Immature natural killer cell (primary cell): ENCODE measurements at regions not wholly inside any gene's neighbourhood (a gene's known extent, or its start where the extent isn't known, plus 50 kb on each side); places are given as distances from the start of the nearest gene placed in this dataset.

Experiments
- DNase-seq, 3 donors: peaks; one replicate each; pipeline ENCODE4 v3.0.0; 2022; ENCODE audit warnings: mixed read lengths in 1 of 3
- H3K27ac Mint-ChIP-seq, 6 donors: one replicate each; pipeline ENCODE4 v1.8.0; 2020; ENCODE audit warnings: mixed read lengths in 6 of 6, mild to moderate bottlenecking in 5 of 6, inconsistent platforms in 4 of 6, moderate library complexity in 3 of 6
- H3K27me3 Mint-ChIP-seq, 3 donors: one replicate each; pipeline ENCODE4 v1.8.0; 2020 to 2021; ENCODE audit warnings: low read depth in 3 of 3, mild to moderate bottlenecking in 3 of 3, mixed read lengths in 3 of 3, moderate library complexity in 3 of 3, inconsistent platforms in 1 of 3
- H3K36me3 Mint-ChIP-seq, 3 donors: one replicate each; pipeline ENCODE4 v1.8.0; 2020; ENCODE audit warnings: mixed read lengths in 3 of 3, inconsistent platforms in 2 of 3, mild to moderate bottlenecking in 2 of 3
- H3K4me1 Mint-ChIP-seq, 2 donors: one replicate each; pipeline ENCODE4 v1.8.0; 2020; ENCODE audit warnings: inconsistent platforms in 2 of 2, mild to moderate bottlenecking in 2 of 2, mixed read lengths in 2 of 2, moderate library complexity in 1 of 2
- H3K4me3 Mint-ChIP-seq, 5 donors: one replicate each; pipeline ENCODE4 v1.8.0; 2020; ENCODE audit warnings: mild to moderate bottlenecking in 5 of 5, mixed read lengths in 5 of 5, inconsistent platforms in 3 of 5, moderate library complexity in 3 of 5
- H3K9me3 Mint-ChIP-seq, 6 donors: one replicate each; pipeline ENCODE4 v1.8.0; 2020; ENCODE audit warnings: mild to moderate bottlenecking in 6 of 6, mixed read lengths in 6 of 6, inconsistent platforms in 4 of 6, moderate library complexity in 3 of 6

- Mint-ChIP-seq H3K36me3 (no peaks in the 10 kb centered on the region), H3K27me3 (peaks cover 0 to 2% (median 0%) of the 10 kb centered on the region in 3 donors), H3K4me3 (no peak overlapping the region), H3K27ac (no peak overlapping the region), H3K4me1 (no peaks in the 10 kb centered on the region), H3K9me3 (no peaks in the 10 kb centered on the region)
- no peak for DNase-seq
Measured at GRCh38 chr2:47265751-47266231, 89.5 kb upstream of the CALM2 start.

- Mint-ChIP-seq H3K4me1 (no peaks in the 10 kb centered on the region), H3K27ac (no peak overlapping the region), H3K4me3 (no peak overlapping the region), H3K27me3 (peaks cover 0 to 2% (median under 1%) of the 10 kb centered on the region in 3 donors), H3K9me3 (no peaks in the 10 kb centered on the region), H3K36me3 (no peaks in the 10 kb centered on the region)
- no peak for DNase-seq
Measured at GRCh38 chr2:47265158-47265557, 88.8 kb upstream of the CALM2 start.

GRCh38 chr2:47264686-47265085 lies 88.4 kb upstream of the CALM2 start:
- H3K9me3 Mint-ChIP-seq = no peaks in the 10 kb centered on the region
- peaks cover 0 to 2% (median 0%) of the 10 kb centered on the region in 3 donors for H3K27me3 Mint-ChIP-seq
- no peaks in the 10 kb centered on the region for H3K4me1 Mint-ChIP-seq

GRCh38 chr2:47264143-47264542 lies 87.8 kb upstream of the CALM2 start:
- peaks cover 0 to 2% (median 0%) of the 10 kb centered on the region in 3 donors for H3K27me3 Mint-ChIP-seq
- H3K4me3 Mint-ChIP-seq = no peak overlapping the region
- no peak overlapping the region for H3K27ac Mint-ChIP-seq
- no peak for DNase-seq
- no peaks in the 10 kb centered on the region for H3K36me3 Mint-ChIP-seq
- H3K9me3 Mint-ChIP-seq = no peaks in the 10 kb centered on the region
- no peaks in the 10 kb centered on the region for H3K4me1 Mint-ChIP-seq

More at GRCh38 chr2:47264686-47265085, 88.4 kb upstream of the CALM2 start:
- DNase-seq = no peak
- Mint-ChIP-seq H3K36me3 (no peaks in the 10 kb centered on the region), H3K4me3 (no peak overlapping the region), H3K27ac (no peak overlapping the region)

- no peak for DNase-seq
- Mint-ChIP-seq H3K9me3 (no peaks in the 10 kb centered on the region), H3K27me3 (peaks cover 0 to 2% (median 0%) of the 10 kb centered on the region in 3 donors), H3K4me1 (peaks cover 0 to 7% of the 10 kb centered on the region in 2 donors), H3K36me3 (no peaks in the 10 kb centered on the region), H3K27ac (no peak overlapping the region), H3K4me3 (no peak overlapping the region)
Measured at GRCh38 chr2:47262657-47263056, 86.3 kb upstream of the CALM2 start.

GRCh38 chr2:47260971-47261370 lies 84.7 kb upstream of the CALM2 start:
- DNase-seq = no peak
- Mint-ChIP-seq H3K36me3 (no peaks in the 10 kb centered on the region), H3K9me3 (no peaks in the 10 kb centered on the region), H3K4me1 (peaks cover 0 to 7% of the 10 kb centered on the region in 2 donors), H3K27me3 (peaks cover 0 to 2% (median 0%) of the 10 kb centered on the region in 3 donors), H3K4me3 (no peak overlapping the region), H3K27ac (no peak overlapping the region)

- Mint-ChIP-seq H3K27ac (no peak overlapping the region), H3K27me3 (peaks cover 0 to 2% (median 0%) of the 10 kb centered on the region in 3 donors), H3K36me3 (no peaks in the 10 kb centered on the region), H3K9me3 (no peaks in the 10 kb centered on the region), H3K4me1 (peaks cover 0 to 7% of the 10 kb centered on the region in 2 donors), H3K4me3 (no peak overlapping the region)
- no peak for DNase-seq
Measured at GRCh38 chr2:47259829-47260228, 83.5 kb upstream of the CALM2 start.

GRCh38 chr2:47257946-47258348 lies 81.6 kb upstream of the CALM2 start:
- H3K27ac Mint-ChIP-seq = peak overlapping the region in 1 of 6 donors; percentile 38
- H3K36me3 Mint-ChIP-seq = no peaks in the 10 kb centered on the region
- DNase-seq = peak in 1 of 3 donors; percentile 5
- peaks cover 0 to 7% of the 10 kb centered on the region in 2 donors for H3K4me1 Mint-ChIP-seq
- no peaks in the 10 kb centered on the region for H3K9me3 Mint-ChIP-seq
- no peak overlapping the region for H3K4me3 Mint-ChIP-seq
- peaks cover 0 to 3% (median 2%) of the 10 kb centered on the region in 3 donors for H3K27me3 Mint-ChIP-seq

- Mint-ChIP-seq H3K27ac (no peak overlapping the region), H3K36me3 (no peaks in the 10 kb centered on the region), H3K4me1 (peaks cover 0 to 7% of the 10 kb centered on the region in 2 donors), H3K27me3 (peaks cover 0 to 3% (median 2%) of the 10 kb centered on the region in 3 donors), H3K9me3 (no peaks in the 10 kb centered on the region), H3K4me3 (no peak overlapping the region)
- no peak for DNase-seq
Measured at GRCh38 chr2:47256416-47257087, 80.2 kb upstream of the CALM2 start.

GRCh38 chr2:47255794-47256193 lies 79.5 kb upstream of the CALM2 start:
- no peak for DNase-seq
- H3K27ac Mint-ChIP-seq = no peak overlapping the region
- H3K4me1 Mint-ChIP-seq = peaks cover 0 to 7% of the 10 kb centered on the region in 2 donors
- H3K4me3 Mint-ChIP-seq = no peak overlapping the region
- H3K36me3 Mint-ChIP-seq = no peaks in the 10 kb centered on the region
- H3K27me3 Mint-ChIP-seq = peaks cover 0 to 7% (median 3%) of the 10 kb centered on the region in 3 donors
- no peaks in the 10 kb centered on the region for H3K9me3 Mint-ChIP-seq

GRCh38 chr2:47254464-47254863 lies 78.2 kb upstream of the CALM2 start:
- Mint-ChIP-seq H3K27me3 (peaks cover 0 to 6% (median 5%) of the 10 kb centered on the region in 3 donors), H3K36me3 (no peaks in the 10 kb centered on the region), H3K27ac (no peak overlapping the region), H3K9me3 (no peaks in the 10 kb centered on the region), H3K4me3 (no peak overlapping the region), H3K4me1 (peaks cover 0 to 7% of the 10 kb centered on the region in 2 donors)
- no peak for DNase-seq

GRCh38 chr2:47253447-47253846 lies 77.1 kb upstream of the CALM2 start:
- Mint-ChIP-seq H3K36me3 (no peaks in the 10 kb centered on the region), H3K4me1 (peaks cover 0 to 7% of the 10 kb centered on the region in 2 donors), H3K27ac (no peak overlapping the region), H3K9me3 (no peaks in the 10 kb centered on the region), H3K4me3 (no peak overlapping the region), H3K27me3 (peaks cover 0 to 8% (median 6%) of the 10 kb centered on the region in 3 donors)
- DNase-seq = no peak

- no peaks in the 10 kb centered on the region for H3K4me1 Mint-ChIP-seq
- no peaks in the 10 kb centered on the region for H3K36me3 Mint-ChIP-seq
- no peak overlapping the region for H3K27ac Mint-ChIP-seq
- no peaks in the 10 kb centered on the region for H3K9me3 Mint-ChIP-seq
- no peak for DNase-seq
- H3K4me3 Mint-ChIP-seq = no peak overlapping the region
- peaks cover 0 to 8% (median 6%) of the 10 kb centered on the region in 3 donors for H3K27me3 Mint-ChIP-seq
Measured at GRCh38 chr2:47251404-47251675, 75.0 kb upstream of the CALM2 start.

GRCh38 chr2:47250586-47251403 lies 74.5 kb upstream of the CALM2 start:
- H3K27me3 Mint-ChIP-seq = peaks cover 0 to 8% (median 6%) of the 10 kb centered on the region in 3 donors
- no peak overlapping the region for H3K27ac Mint-ChIP-seq
- no peaks in the 10 kb centered on the region for H3K4me1 Mint-ChIP-seq
- no peaks in the 10 kb centered on the region for H3K9me3 Mint-ChIP-seq
- DNase-seq = no peak
- H3K4me3 Mint-ChIP-seq = no peak overlapping the region
- no peaks in the 10 kb centered on the region for H3K36me3 Mint-ChIP-seq
